ENCODE measurements at regions not wholly inside any gene's neighbourhood (a gene's known extent, or its start where the extent isn't known, plus 50 kb on each side); places are given as distances from the start of the nearest gene placed in this dataset.

- TF ChIP-seq POLR2A (IDR thresholded peaks at IDR 0.05): no peak
- TF ChIP-seq CTCF (IDR thresholded peaks at IDR 0.05): no peak
Measured at GRCh38 chr15:61442821-61443220, 213.7 kb upstream of the RORA start.

Data from body of pancreas (tissue), 4 donors.